Vagina (tissue), 2 donors: ENCODE measurements at regions not wholly inside any gene's neighbourhood (a gene's known extent, or its start where the extent isn't known, plus 50 kb on each side); places are given as distances from the start of the nearest gene placed in this dataset.

ENCODE experiments used
- POLR2A ChIP-seq, 2 donors: fragments of 450-650 bp; IDR thresholded peaks; one replicate each; pipeline ENCODE4 v1.6.1; 2017; ENCODE audit warnings: antibody characterized with exemption in 2 of 2, mild to moderate bottlenecking in 2 of 2, moderate library complexity in 2 of 2
- TF ChIP-seq, protein P1 (sequence below), 3 experiments: fragments of 450-650 bp in 2 of 3; fragments of 200-600 bp in 1 of 3; sonication (generic) in 1 of 3; IDR thresholded peaks; one replicate each; pipeline ENCODE4 v1.5.1; 2017 to 2019; ENCODE audit warnings: antibody characterized with exemption in 3 of 3, mild to moderate bottlenecking in 2 of 3, moderate library complexity in 2 of 3

DNA sequence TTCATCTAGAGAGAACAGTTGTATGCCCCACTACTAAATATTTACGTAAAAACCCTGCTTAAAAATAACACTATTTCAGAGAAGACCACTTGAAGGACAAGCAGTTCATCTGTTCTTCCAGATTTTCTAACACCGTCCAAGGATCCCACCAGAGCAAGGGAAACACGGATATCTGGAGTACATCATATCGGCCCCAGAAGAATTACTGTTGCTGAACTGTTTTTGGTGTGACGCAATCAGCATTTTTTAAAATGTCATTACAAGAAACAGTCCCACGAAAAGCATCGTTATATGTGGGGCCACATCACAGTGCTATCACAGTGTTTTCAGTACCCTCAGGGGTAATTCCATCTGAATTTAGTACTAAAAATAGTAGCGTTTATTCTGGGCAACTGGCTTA lies 134.5 kb upstream of the PKDCC start:
- TF ChIP-seq, protein P1, sequence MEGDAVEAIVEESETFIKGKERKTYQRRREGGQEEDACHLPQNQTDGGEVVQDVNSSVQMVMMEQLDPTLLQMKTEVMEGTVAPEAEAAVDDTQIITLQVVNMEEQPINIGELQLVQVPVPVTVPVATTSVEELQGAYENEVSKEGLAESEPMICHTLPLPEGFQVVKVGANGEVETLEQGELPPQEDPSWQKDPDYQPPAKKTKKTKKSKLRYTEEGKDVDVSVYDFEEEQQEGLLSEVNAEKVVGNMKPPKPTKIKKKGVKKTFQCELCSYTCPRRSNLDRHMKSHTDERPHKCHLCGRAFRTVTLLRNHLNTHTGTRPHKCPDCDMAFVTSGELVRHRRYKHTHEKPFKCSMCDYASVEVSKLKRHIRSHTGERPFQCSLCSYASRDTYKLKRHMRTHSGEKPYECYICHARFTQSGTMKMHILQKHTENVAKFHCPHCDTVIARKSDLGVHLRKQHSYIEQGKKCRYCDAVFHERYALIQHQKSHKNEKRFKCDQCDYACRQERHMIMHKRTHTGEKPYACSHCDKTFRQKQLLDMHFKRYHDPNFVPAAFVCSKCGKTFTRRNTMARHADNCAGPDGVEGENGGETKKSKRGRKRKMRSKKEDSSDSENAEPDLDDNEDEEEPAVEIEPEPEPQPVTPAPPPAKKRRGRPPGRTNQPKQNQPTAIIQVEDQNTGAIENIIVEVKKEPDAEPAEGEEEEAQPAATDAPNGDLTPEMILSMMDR (IDR thresholded peaks at IDR 0.05) = no peak
- no peak for TF ChIP-seq POLR2A (IDR thresholded peaks at IDR 0.05)
